WERI-Rb-1 (cell line): ENCODE measurements at regions not wholly inside any gene's neighbourhood (a gene's known extent, or its start where the extent isn't known, plus 50 kb on each side); places are given as distances from the start of the nearest gene placed in this dataset.

Source experiments
- DNase-seq: peaks from one replicate; pipeline ENCODE4 v3.0.0-alpha.2; 2020
- H3K27ac ChIP-seq: fragments of 250-450 bp; sonication (Bioruptor Pico); 2 replicates; pipeline ENCODE4 v1.5.1; 2020; ENCODE audit warnings: mild to moderate bottlenecking, moderate library complexity
- H3K27me3 ChIP-seq: fragments of 250-450 bp; sonication (Bioruptor Pico); 2 replicates; pipeline ENCODE4 v1.5.1; 2021; ENCODE audit warnings: mild to moderate bottlenecking, low read depth, moderate library complexity; ENCODE audit not compliant: insufficient read depth, severe bottlenecking
- H3K36me3 ChIP-seq: fragments of 250-450 bp; sonication (Bioruptor Pico); 2 replicates; pipeline ENCODE4 v1.5.1; 2020; ENCODE audit warnings: mild to moderate bottlenecking, moderate library complexity
- H3K4me3 ChIP-seq: 2 replicates; pipeline ENCODE4 v1.5.1; 2011; ENCODE audit warnings: low read depth, mild to moderate bottlenecking, control low read depth, low read length
- H3K9me3 ChIP-seq: fragments of 250-450 bp; sonication (Bioruptor Pico); 2 replicates; pipeline ENCODE4 v1.5.1; 2021; ENCODE audit warnings: mild to moderate bottlenecking, moderate library complexity; ENCODE audit not compliant: severe bottlenecking
- CTCF ChIP-seq: IDR thresholded peaks from 2 replicates; pipeline ENCODE4 v1.5.1; 2011; ENCODE audit warnings: low read depth, mild to moderate bottlenecking, control low read depth, inconsistent platforms, low read length

DNA sequence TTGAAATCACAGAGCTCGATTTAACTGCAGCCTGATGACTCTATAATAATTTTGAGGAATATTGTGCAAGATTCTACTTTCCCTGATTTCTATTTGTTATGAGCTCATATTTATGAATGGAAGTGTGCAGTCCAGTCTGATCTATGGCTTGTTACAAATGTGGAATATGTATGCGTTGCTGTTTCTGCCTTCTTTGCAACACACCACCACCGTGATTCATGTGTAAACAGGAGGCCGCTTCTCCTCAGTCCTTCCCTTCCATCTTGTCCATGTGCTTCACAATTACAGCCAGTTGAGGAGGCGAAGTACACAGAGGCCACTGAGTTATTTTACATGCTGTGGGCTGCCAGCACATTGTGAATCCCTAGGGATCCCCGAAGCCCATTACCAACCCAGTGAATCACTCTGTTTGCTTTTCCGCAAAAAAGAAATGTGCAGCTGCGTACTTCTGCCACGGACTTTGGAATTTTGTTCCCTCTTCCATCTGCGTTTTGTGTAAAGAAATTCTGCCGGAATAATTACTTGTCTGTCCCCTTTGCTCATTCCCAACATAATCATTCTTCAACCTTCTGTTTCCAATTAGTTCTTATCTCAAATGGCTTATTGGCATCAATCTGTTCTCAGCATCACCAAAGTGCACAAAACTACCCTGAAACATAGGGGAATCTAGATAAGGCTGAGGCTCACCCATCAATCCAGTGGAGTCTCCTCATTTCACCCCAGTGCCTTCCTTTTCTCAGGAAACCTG lies 551.6 kb upstream of the CITED2 start:
- H3K4me3 ChIP-seq, result no peak overlapping the region
- no peaks in the 10 kb centered on the region for H3K36me3 ChIP-seq
- no peaks in the 10 kb centered on the region for H3K27me3 ChIP-seq
- DNase-seq, result no peak
- H3K27ac ChIP-seq, result no peak overlapping the region
- no peak for TF ChIP-seq CTCF
- H3K9me3 ChIP-seq, result no peaks in the 10 kb centered on the region

GRCh38 chr6:139923964-139924475 lies 549.6 kb upstream of the CITED2 start:
- Histone ChIP-seq H3K4me3 (no peak overlapping the region), H3K9me3 (no peaks in the 10 kb centered on the region), H3K27ac (no peak overlapping the region), H3K27me3 (no peaks in the 10 kb centered on the region), H3K36me3 (no peaks in the 10 kb centered on the region)
- no peak for TF ChIP-seq CTCF
- no peak for DNase-seq

- H3K9me3 ChIP-seq, result no peaks in the 10 kb centered on the region
- no peaks in the 10 kb centered on the region for H3K27me3 ChIP-seq
- no peak for DNase-seq
- H3K36me3 ChIP-seq, result no peaks in the 10 kb centered on the region
- TF ChIP-seq CTCF, result no peak
- H3K4me3 ChIP-seq, result no peak overlapping the region
- H3K27ac ChIP-seq, result no peak overlapping the region
Observed at GRCh38 chr6:139922236-139922635, 547.8 kb upstream of the CITED2 start.

- no peak overlapping the region for H3K27ac ChIP-seq
- TF ChIP-seq CTCF, result no peak
- DNase-seq, result no peak
- H3K4me3 ChIP-seq, result no peak overlapping the region
- no peaks in the 10 kb centered on the region for H3K36me3 ChIP-seq
- no peaks in the 10 kb centered on the region for H3K27me3 ChIP-seq
- H3K9me3 ChIP-seq, result no peaks in the 10 kb centered on the region
Observed at GRCh38 chr6:139920776-139921100, 546.3 kb upstream of the CITED2 start.

DNA sequence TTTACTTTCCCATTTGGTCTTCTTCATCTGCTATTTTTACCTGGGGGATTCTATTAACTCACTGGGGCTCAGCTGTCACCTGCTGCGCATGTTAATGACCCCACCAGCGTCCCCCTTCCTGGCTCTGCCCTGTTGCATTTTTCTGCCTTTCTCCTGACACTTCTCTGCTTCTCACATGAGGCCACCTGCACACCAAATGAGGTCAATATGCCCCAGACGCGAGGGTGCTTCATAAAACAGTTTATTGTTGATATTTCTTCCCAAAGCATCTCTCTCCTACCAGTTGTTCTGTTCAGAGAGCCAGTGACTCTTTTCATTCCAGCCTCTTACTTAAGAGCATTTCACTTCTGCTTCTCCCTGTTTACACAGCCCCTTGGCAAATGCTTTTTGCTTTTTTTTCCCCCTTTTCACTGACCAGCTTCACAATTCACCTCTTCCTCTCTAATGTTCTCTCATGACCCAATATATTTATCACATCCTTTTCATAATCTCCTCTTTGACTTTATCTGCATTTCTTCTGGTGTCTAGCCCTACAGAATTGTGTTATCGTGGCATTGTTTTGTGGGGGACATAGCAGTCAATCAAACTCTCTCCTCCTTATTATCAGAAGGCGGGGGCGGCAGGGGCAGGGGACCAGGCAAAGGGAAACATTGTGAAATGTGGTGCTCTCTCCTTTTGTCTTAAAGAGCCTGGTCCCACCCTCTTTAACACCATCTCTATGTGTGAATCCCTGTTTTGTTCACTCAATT lies 545.8 kb upstream of the CITED2 start:
- H3K4me3 ChIP-seq, result no peak overlapping the region
- no peak for TF ChIP-seq CTCF
- H3K27ac ChIP-seq, result no peak overlapping the region
- no peaks in the 10 kb centered on the region for H3K9me3 ChIP-seq
- no peaks in the 10 kb centered on the region for H3K27me3 ChIP-seq
- H3K36me3 ChIP-seq, result no peaks in the 10 kb centered on the region
- no peak for DNase-seq
